Renal pelvis (tissue), 1 donor: ENCODE measurements at regions not wholly inside any gene's neighbourhood (a gene's known extent, or its start where the extent isn't known, plus 50 kb on each side); places are given as distances from the start of the nearest gene placed in this dataset.
"Not testable (repeated sequence)": the region's sequence is repeated elsewhere in the genome, so short reads cannot be mapped to it uniquely, and the experiment has no call there.

Experiments used
- DNase-seq: peaks from one replicate; pipeline ENCODE4 v3.0.0-alpha.2; 2013

DNA sequence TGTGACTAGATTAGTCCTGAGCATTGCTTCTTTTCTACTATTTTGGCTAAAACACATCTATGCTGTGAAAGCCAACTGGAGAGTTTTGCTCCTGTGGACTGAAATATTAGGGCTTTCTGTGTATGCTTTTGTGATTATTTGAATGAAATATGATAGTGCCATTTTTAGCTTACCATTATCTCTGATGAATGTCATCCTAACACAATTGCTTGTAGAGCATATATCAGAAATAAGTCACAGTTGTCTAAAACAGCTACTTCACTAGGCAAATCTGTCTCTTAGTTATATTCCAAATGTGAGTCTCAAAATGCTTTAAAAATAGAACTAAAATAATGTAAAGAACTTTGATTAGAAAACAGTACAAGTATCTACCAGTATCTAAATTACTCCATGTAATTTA is 401.4 kb upstream of the PTCHD4 start:
- no peak for DNase-seq

DNA sequence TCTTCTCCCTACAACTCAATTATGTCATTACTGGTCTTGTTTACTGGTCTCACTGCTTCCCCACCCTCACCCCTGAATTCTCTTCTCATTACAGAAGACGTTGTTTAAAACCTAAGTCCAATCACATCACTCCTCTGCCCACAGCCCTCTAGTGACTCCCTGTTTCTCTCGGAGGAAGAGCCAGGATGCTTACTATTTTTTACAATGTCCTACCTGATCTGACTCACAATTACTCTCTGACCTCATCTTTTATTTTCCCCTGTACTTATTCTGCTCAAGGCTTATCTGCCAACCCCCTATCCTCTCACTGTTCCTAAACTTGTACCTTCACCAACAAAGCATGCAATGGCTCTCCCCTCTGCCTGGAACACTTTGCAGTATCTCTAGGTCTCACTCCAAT is 400.4 kb upstream of the PTCHD4 start:
- no peak for DNase-seq

GRCh38 chr6:48505621-48506020 is 394.6 kb upstream of the PTCHD4 start:
- peak; percentile 4 for DNase-seq

DNA sequence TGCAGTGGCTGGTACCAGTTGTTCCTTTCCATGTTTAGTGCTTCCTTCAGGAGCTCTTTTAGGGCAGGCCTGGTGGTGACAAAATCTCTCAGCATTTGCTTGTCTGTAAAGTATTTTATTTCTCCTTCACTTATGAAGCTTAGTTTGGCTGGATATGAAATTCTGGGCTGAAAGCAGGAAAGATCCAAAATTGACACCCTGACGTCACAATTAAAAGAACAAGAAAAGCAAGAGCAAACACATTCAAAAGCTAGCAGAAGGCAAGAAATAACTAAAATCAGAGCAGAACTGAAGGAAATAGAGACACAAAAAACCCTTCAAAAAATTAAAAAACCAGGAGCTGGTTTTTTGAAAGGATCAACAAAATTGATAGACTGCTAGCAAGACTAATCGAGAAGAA is 382.4 kb upstream of the PTCHD4 start:
- not testable (repeated sequence) for DNase-seq

DNA sequence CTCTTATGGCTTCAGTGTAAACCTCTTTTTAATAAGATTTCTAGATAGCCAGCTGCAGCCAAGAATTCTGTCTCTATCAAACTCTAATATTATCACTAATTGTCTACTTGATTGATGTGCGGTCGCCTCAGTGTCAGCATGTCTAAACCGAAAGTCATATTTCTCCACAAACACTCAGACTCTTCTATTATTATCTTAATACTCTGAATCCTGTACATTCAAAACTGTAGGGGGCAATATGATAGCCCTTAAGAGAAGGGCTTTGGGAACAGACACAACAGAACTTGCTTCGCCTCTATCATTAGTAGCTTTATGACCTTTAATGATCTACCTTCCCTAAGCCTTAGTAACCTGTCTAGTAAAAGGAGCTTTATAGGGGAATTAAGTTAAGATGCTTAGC is 379.7 kb upstream of the PTCHD4 start:
- DNase-seq = no peak

GRCh38 chr6:48486876-48487275 is 375.9 kb upstream of the PTCHD4 start:
- DNase-seq = no peak

- DNase-seq = no peak
These were observed 375.4 kb upstream of the PTCHD4 start for GRCh38 chr6:48486373-48486772.

GRCh38 chr6:48476257-48476656 is 365.3 kb upstream of the PTCHD4 start:
- no peak for DNase-seq

DNA sequence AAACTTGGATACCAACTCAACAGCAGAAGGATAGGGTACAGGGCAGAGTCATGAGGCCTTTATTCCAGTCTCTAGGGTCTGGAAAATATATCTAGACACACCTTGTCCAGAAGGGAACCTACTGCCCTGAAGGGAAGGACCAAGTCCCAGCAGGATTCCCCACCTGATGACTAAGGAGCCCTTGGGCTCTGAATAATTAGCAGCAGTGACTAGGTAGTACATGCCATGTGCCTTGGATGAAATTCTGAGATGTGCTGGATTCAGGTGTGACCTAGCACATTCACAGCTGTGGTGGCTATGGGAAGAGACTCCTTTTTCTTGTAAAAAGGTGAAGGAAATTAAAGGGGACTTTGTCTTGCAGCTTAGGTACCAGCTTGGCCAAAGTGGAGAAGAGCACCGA is 364.3 kb upstream of the PTCHD4 start:
- no peak for DNase-seq

DNA sequence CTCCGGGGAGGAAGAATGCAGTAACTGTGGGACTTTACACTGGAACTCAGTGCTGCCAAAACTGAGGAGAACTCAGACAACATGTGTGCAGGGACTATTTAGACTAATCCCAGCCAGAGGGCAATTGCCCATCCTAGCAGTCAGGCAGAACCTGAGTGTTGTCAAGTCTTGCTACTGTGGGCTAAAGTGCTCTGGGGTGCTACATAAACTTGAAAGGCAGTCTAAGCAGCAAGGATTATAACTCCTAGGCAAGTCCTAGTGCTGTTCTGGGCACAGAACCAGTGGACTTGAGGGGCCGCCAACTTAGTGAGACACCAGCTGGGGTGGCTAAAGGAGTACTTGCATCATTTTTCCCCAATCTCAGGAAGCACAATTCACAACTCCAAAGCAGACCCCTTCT is 363.8 kb upstream of the PTCHD4 start:
- no peak for DNase-seq

DNA sequence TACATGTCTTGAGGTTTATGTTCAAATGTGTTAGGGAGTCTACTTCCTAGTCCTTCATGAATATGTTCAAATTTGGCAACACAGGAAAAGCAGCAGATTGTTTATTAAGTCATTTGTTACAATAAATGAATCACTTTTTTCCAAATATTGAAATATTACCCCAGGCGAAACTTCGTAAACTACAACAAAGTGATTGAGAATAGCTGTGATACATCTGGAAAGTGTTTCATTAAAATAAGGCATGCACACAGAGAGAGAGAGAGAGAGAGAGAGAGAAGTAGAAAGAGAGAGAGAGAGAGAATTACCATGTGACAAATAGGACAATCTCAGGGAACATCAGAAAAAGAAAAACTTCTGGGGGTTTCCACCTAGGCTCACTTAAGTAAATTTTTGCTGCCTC is 363.1 kb upstream of the PTCHD4 start:
- DNase-seq = no peak

GRCh38 chr6:48472535-48472934 is 361.5 kb upstream of the PTCHD4 start:
- DNase-seq = no peak

GRCh38 chr6:48472091-48472490 is 361.1 kb upstream of the PTCHD4 start:
- peak; percentile 20 for DNase-seq

- no peak for DNase-seq
These were observed 360.3 kb upstream of the PTCHD4 start for GRCh38 chr6:48471326-48471725.

DNA sequence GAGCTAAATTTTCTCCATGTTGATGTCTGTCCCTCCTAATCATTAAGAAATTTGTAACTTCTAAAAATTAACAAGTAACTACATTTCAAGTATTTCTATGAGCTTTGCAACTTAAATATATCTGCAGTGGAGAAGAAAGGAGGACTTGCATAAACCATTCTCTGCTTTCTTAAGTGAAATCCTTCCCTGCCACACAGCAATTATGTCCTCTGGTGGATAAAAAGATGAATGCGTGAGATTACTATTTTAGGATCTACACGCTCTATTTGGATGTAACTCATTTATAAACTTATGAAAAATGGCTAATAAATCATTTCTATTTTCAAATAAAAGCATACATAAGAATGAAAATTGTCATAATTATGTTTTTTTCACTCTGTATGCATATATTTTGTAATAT is 338.0 kb upstream of the PTCHD4 start:
- no peak for DNase-seq

- DNase-seq = no peak
These were observed 336.3 kb upstream of the PTCHD4 start for GRCh38 chr6:48447251-48447650.

- DNase-seq = no peak
These were observed 318.6 kb upstream of the PTCHD4 start for GRCh38 chr6:48429610-48430009.

GRCh38 chr6:48429021-48429420 is 318.0 kb upstream of the PTCHD4 start:
- no peak for DNase-seq

- DNase-seq = no peak
These were observed 315.6 kb upstream of the PTCHD4 start for GRCh38 chr6:48426636-48427035.

- DNase-seq = no peak
These were observed 312.8 kb upstream of the PTCHD4 start for GRCh38 chr6:48423640-48424365.

- DNase-seq = no peak
These were observed 309.0 kb upstream of the PTCHD4 start for GRCh38 chr6:48419992-48420391.

DNA sequence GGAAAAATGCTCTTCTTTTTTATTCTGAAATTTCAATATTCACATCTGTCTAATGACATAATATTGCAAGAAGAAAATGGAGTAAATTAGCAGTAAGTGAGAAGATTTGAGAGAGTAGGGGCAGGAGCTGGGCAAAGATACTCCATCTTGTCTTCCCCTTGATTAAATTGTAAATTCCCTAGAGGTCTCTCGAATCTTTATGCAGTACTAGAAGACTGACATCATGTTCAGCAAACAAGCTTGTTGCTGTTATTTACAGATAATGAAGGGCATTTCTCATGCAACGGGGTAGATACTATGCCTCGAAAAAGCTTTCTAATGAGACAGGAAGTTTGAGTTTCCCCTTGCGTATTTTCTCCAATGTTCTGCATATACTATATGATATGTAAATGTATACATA is 306.9 kb upstream of the PTCHD4 start:
- DNase-seq = no peak

GRCh38 chr6:48412656-48413055 is 301.7 kb upstream of the PTCHD4 start:
- no peak for DNase-seq

GRCh38 chr6:48404927-48405326 is 293.9 kb upstream of the PTCHD4 start:
- no peak for DNase-seq

DNA sequence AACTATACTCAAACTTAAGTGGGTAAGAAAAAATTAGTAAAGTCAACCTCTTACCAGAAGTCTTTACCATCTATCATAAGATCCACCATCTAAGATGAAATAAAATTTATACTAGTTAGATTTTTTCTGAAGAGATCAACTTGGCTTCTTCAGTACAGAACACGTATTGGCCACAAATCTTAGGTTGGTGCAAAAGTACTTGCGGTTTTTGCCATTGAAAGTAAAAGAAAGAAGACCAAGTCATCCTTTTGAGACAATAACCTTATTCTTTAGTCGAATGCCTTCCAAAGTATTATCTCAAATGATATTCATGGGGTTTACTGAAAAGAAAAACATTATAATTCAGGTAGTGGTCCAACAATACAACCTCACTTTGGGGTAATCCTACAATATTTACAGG is 292.6 kb upstream of the PTCHD4 start:
- no peak for DNase-seq
